ENCODE measurements at regions not wholly inside any gene's neighbourhood (a gene's known extent, or its start where the extent isn't known, plus 50 kb on each side); places are given as distances from the start of the nearest gene placed in this dataset.

DNA sequence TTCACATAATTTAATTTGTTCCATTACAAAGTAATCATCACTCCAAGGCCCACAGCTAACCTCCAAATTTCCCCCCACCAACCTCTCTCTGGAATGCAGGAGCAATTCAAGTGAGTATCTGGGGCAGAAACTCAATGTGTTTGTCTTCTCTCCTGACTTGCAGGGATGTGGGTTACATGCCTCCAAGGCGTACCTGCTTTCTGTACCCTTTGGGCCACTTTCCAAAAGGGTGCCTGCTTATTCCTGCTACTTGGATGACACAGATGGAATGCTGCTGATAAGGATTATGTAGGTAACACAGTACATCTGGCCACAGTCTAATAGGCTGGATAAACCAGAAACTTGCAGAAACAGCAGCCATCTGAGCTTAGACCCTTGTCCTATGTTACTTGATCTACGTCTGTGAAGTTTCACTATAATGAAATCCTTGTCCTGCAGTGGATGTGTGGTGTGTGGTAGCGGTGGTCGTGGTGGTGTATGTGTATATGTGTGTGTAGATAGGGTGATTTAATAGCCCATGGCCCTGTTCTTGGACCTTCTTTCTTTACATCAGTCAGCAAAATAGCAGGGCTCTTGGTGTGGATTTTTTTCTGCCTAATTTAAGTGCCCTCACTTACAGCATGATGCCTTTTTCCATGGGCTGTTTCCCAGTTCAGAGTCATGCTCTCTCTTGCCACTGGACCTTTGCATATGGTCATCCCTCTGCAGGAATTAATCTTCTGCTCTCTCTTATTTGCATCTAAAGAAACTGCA lies 175.9 kb downstream of the ZDHHC21 start:
- H3K4me3 ChIP-seq (ENCODE audit: insufficient read length, low read depth): no peak overlapping the region
- no peaks in the 10 kb centered on the region for H3K9me3 ChIP-seq (ENCODE audit: insufficient read depth, low read length)
- no peaks in the 10 kb centered on the region for H3K36me3 ChIP-seq (ENCODE audit: insufficient read depth, insufficient read length, low read length)
- no peak for TF ChIP-seq ZNF274 (IDR thresholded peaks at IDR 0.05; ENCODE audit: low read depth, low read length)
- TF ChIP-seq SUZ12 (IDR thresholded peaks at IDR 0.05; ENCODE audit: extremely low read depth, insufficient read depth, insufficient read length): no peak
- no peak for TF ChIP-seq YY1 (IDR thresholded peaks at IDR 0.05; ENCODE audit: insufficient read depth, insufficient read length)
- no peak for DNase-seq (ENCODE audit: low read depth, low spot score)
- peaks cover 2% of the 10 kb centered on the region for H3K4me1 ChIP-seq (ENCODE audit: insufficient read depth, insufficient read length)
- no peaks in the 10 kb centered on the region for H3K27me3 ChIP-seq (ENCODE audit: insufficient read depth, insufficient read length)
- H3K9ac ChIP-seq (ENCODE audit: insufficient read length, low read depth): no peak overlapping the region

DNA sequence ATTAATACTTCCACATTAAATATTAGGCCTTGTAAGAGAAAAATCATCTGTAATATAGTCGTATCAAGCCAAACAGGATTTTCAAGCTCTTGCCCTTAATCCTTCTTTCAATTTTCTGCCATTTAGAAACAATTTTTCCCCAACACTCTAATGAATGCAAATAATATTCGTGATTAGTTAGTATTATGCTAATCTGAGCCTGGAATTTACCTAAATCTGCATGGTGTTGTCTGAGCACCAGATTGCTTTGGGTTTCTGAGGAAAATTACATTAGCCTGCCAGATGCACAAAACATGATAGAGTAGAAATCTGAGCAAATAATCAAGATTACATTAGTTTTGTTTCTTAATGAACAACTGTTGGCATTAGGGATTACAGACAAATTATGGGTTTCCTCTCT lies 176.6 kb downstream of the ZDHHC21 start:
- H3K27me3 ChIP-seq (ENCODE audit: insufficient read depth, insufficient read length): no peaks in the 10 kb centered on the region
- TF ChIP-seq YY1 (IDR thresholded peaks at IDR 0.05; ENCODE audit: insufficient read depth, insufficient read length) (no peak), SUZ12 (IDR thresholded peaks at IDR 0.05; ENCODE audit: extremely low read depth, insufficient read depth, insufficient read length) (no peak), ZNF274 (IDR thresholded peaks at IDR 0.05; ENCODE audit: low read depth, low read length) (no peak)
- no peaks in the 10 kb centered on the region for H3K9me3 ChIP-seq (ENCODE audit: insufficient read depth, low read length)
- H3K4me3 ChIP-seq (ENCODE audit: insufficient read length, low read depth): no peak overlapping the region
- H3K9ac ChIP-seq (ENCODE audit: insufficient read length, low read depth): no peak overlapping the region
- H3K4me1 ChIP-seq (ENCODE audit: insufficient read depth, insufficient read length): peaks cover 2% of the 10 kb centered on the region
- no peak for DNase-seq (ENCODE audit: low read depth, low spot score)
- no peaks in the 10 kb centered on the region for H3K36me3 ChIP-seq (ENCODE audit: insufficient read depth, insufficient read length, low read length)

DNA sequence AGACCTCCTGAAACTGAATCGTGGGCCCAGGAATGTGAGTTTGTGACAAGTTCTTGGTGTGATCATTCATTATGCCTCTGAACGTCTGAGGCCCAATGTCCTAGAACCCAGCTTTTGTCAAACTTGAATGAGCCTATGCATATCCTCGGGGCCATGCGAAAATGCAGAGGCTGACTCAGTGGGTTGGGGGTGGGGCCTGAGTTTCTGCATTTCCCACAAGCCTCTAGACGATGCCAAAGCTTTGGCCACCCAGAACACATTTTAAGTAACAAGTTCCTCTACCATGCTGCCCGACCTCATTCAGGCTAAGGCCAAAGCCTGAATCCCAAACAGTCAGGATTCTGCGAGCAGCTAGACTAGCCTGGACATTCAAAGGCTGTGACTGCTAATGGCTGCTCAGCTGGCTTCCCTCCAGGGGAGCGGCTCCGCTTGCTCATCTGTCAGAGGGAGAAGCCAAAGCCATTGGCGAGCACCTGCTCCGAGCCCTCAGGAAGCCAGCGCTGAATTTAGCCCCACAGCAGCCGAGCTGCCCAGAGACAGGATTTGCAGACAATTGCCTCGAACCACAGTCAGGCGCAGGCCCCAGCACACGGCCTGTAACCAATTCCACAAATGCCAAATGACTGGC lies 177.5 kb downstream of the ZDHHC21 start:
- Histone ChIP-seq H3K4me3 (ENCODE audit: insufficient read length, low read depth) (no peak overlapping the region), H3K36me3 (ENCODE audit: insufficient read depth, insufficient read length, low read length) (no peaks in the 10 kb centered on the region), H3K27me3 (ENCODE audit: insufficient read depth, insufficient read length) (no peaks in the 10 kb centered on the region), H3K4me1 (ENCODE audit: insufficient read depth, insufficient read length) (peaks cover 2% of the 10 kb centered on the region), H3K9me3 (ENCODE audit: insufficient read depth, low read length) (no peaks in the 10 kb centered on the region), H3K9ac (ENCODE audit: insufficient read length, low read depth) (no peak overlapping the region)
- TF ChIP-seq ZNF274 (IDR thresholded peaks at IDR 0.05; ENCODE audit: low read depth, low read length) (no peak), SUZ12 (IDR thresholded peaks at IDR 0.05; ENCODE audit: extremely low read depth, insufficient read depth, insufficient read length) (no peak), YY1 (IDR thresholded peaks at IDR 0.05; ENCODE audit: insufficient read depth, insufficient read length) (no peak)
- DNase-seq (ENCODE audit: low read depth, low spot score): peak; percentile 52

DNA sequence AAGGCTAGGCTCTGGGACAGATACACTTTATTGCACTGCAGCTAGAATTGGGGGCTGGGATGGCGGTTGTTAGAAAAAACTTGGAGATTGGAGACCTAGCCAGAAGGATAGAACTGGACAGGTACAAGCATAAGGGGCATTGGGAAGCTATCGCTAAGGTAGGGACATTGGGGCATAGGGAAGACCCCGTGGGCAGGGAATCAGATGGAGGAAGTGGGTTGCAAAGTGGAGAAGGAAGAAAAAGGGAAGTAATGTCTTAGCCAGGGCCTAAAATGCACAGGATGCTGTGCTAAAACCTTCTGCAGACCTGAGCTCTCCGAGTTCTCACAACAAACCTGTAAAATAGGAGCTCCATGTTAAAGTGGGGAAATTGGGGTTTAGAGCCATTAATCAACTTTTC lies 178.2 kb downstream of the ZDHHC21 start:
- H3K9ac ChIP-seq (ENCODE audit: insufficient read length, low read depth): no peak overlapping the region
- no peaks in the 10 kb centered on the region for H3K27me3 ChIP-seq (ENCODE audit: insufficient read depth, insufficient read length)
- TF ChIP-seq ZNF274 (IDR thresholded peaks at IDR 0.05; ENCODE audit: low read depth, low read length): no peak
- TF ChIP-seq YY1 (IDR thresholded peaks at IDR 0.05; ENCODE audit: insufficient read depth, insufficient read length): no peak
- TF ChIP-seq SUZ12 (IDR thresholded peaks at IDR 0.05; ENCODE audit: extremely low read depth, insufficient read depth, insufficient read length): no peak
- H3K36me3 ChIP-seq (ENCODE audit: insufficient read depth, insufficient read length, low read length): no peaks in the 10 kb centered on the region
- H3K4me3 ChIP-seq (ENCODE audit: insufficient read length, low read depth): no peak overlapping the region
- H3K4me1 ChIP-seq (ENCODE audit: insufficient read depth, insufficient read length): peaks cover 2% of the 10 kb centered on the region
- H3K9me3 ChIP-seq (ENCODE audit: insufficient read depth, low read length): no peaks in the 10 kb centered on the region
- DNase-seq (ENCODE audit: low read depth, low spot score): no peak

DNA sequence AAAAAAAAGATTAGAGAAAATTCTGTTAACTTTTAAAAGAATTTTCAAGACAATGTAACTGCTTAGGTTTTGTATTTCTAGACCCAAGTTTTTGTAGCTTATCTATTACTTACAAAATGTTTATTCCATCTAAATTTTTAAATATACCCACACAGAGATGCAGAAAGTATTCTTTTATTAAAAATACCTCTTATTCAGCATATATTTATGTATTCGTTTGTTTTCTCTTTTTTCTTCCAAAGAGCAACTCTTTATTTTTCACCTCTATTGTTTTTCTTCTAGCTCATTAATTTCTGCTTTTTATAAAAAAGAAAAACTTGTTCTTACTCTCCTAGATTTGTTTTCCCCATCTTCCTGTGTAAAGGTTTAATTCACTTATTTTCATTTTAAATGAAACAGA lies 180.3 kb downstream of the ZDHHC21 start:
- no peaks in the 10 kb centered on the region for H3K9me3 ChIP-seq (ENCODE audit: insufficient read depth, low read length)
- no peak overlapping the region for H3K4me3 ChIP-seq (ENCODE audit: insufficient read length, low read depth)
- H3K9ac ChIP-seq (ENCODE audit: insufficient read length, low read depth): no peak overlapping the region
- no peaks in the 10 kb centered on the region for H3K36me3 ChIP-seq (ENCODE audit: insufficient read depth, insufficient read length, low read length)
- DNase-seq (ENCODE audit: low read depth, low spot score): no peak
- peaks cover 2% of the 10 kb centered on the region for H3K4me1 ChIP-seq (ENCODE audit: insufficient read depth, insufficient read length)
- TF ChIP-seq ZNF274 (IDR thresholded peaks at IDR 0.05; ENCODE audit: low read depth, low read length) (no peak), YY1 (IDR thresholded peaks at IDR 0.05; ENCODE audit: insufficient read depth, insufficient read length) (no peak), SUZ12 (IDR thresholded peaks at IDR 0.05; ENCODE audit: extremely low read depth, insufficient read depth, insufficient read length) (no peak)
- no peaks in the 10 kb centered on the region for H3K27me3 ChIP-seq (ENCODE audit: insufficient read depth, insufficient read length)

DNA sequence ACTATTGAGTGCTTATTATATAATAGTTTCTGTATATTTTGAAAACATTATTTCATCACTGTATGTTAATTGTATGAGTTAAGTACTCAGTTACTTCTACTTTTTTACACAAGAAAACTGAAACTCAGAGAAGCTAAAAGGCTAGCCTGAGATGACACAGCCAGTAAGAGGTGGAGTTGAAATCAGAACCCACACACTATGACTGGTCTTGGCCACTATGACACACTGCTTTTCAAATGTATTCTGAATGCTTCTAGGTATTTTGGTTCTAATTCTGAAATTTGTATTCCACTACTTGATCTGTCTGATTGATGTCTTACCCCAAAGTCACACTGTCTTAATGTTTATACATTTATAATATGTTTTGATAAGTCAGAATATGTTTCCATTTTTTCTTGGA lies 181.8 kb downstream of the ZDHHC21 start:
- no peaks in the 10 kb centered on the region for H3K4me1 ChIP-seq (ENCODE audit: insufficient read depth, insufficient read length)
- no peak overlapping the region for H3K4me3 ChIP-seq (ENCODE audit: insufficient read length, low read depth)
- no peaks in the 10 kb centered on the region for H3K36me3 ChIP-seq (ENCODE audit: insufficient read depth, insufficient read length, low read length)
- no peak overlapping the region for H3K9ac ChIP-seq (ENCODE audit: insufficient read length, low read depth)
- no peak for DNase-seq (ENCODE audit: low read depth, low spot score)
- TF ChIP-seq SUZ12 (IDR thresholded peaks at IDR 0.05; ENCODE audit: extremely low read depth, insufficient read depth, insufficient read length): no peak
- TF ChIP-seq ZNF274 (IDR thresholded peaks at IDR 0.05; ENCODE audit: low read depth, low read length): no peak
- no peak for TF ChIP-seq YY1 (IDR thresholded peaks at IDR 0.05; ENCODE audit: insufficient read depth, insufficient read length)
- no peaks in the 10 kb centered on the region for H3K9me3 ChIP-seq (ENCODE audit: insufficient read depth, low read length)
- H3K27me3 ChIP-seq (ENCODE audit: insufficient read depth, insufficient read length): no peaks in the 10 kb centered on the region

DNA sequence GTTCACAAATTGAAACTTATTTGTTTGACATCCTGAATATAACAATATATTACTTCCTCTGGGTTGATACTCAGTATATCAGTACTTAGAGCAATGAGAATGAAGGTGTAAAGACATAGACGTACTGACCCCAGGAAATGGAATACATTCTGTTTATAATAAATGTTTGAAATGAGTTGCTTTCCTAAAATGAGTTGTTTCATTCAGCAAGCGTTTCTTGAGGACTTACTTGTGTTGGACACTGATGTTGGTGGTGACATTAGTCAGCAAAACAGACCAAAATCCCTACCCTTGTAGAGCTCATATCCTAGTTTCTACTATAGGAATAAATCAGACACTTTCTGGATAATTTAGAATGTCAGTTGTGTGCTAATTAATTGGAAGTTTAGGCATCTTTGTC lies 184.3 kb downstream of the ZDHHC21 start:
- Histone ChIP-seq H3K4me1 (ENCODE audit: insufficient read depth, insufficient read length) (no peaks in the 10 kb centered on the region), H3K27me3 (ENCODE audit: insufficient read depth, insufficient read length) (no peaks in the 10 kb centered on the region), H3K36me3 (ENCODE audit: insufficient read depth, insufficient read length, low read length) (no peaks in the 10 kb centered on the region), H3K4me3 (ENCODE audit: insufficient read length, low read depth) (no peak overlapping the region), H3K9me3 (ENCODE audit: insufficient read depth, low read length) (no peaks in the 10 kb centered on the region), H3K9ac (ENCODE audit: insufficient read length, low read depth) (no peak overlapping the region)
- no peak for DNase-seq (ENCODE audit: low read depth, low spot score)
- TF ChIP-seq SUZ12 (IDR thresholded peaks at IDR 0.05; ENCODE audit: extremely low read depth, insufficient read depth, insufficient read length) (no peak), ZNF274 (IDR thresholded peaks at IDR 0.05; ENCODE audit: low read depth, low read length) (no peak), YY1 (IDR thresholded peaks at IDR 0.05; ENCODE audit: insufficient read depth, insufficient read length) (no peak)

Data from NT2/D1 (cell line).